Coronary artery (tissue), 2 donors: ENCODE measurements at regions not wholly inside any gene's neighbourhood (a gene's known extent, or its start where the extent isn't known, plus 50 kb on each side); places are given as distances from the start of the nearest gene placed in this dataset.

ENCODE experiments used
- DNase-seq: peaks from one replicate; pipeline ENCODE4 v3.0.0-alpha.2; 2017; ENCODE audit warnings: low spot score
- H3K27ac ChIP-seq, 2 donors: fragments of 200-600 bp; sonication (generic); one replicate each; pipeline ENCODE4 v1.5.1; 2016 to 2019
- H3K4me3 ChIP-seq: fragments of 200-600 bp; sonication (generic); 2 replicates; pipeline ENCODE4 v1.5.1; 2016; ENCODE audit warnings: mild to moderate bottlenecking, moderate library complexity
- CTCF ChIP-seq: fragments of 200-600 bp; sonication (generic); IDR thresholded peaks from one replicate; pipeline ENCODE4 v1.5.1; 2019; ENCODE audit warnings: antibody characterized with exemption

GRCh38 chr4:18686338-18687037, 664.9 kb upstream of the LCORL start:
- DNase-seq, result no peak
- no peak overlapping the region for H3K27ac ChIP-seq

GRCh38 chr4:18684932-18685331, 663.4 kb upstream of the LCORL start:
- H3K27ac ChIP-seq, result no peak overlapping the region
- no peak overlapping the region for H3K4me3 ChIP-seq
- TF ChIP-seq CTCF, result no peak
- DNase-seq, result no peak

More at GRCh38 chr4:18686338-18687037, 664.9 kb upstream of the LCORL start:
- TF ChIP-seq CTCF, result no peak
- H3K4me3 ChIP-seq, result no peak overlapping the region

GRCh38 chr4:18676526-18676915, 655.0 kb upstream of the LCORL start:
- no peak for DNase-seq
- TF ChIP-seq CTCF, result no peak
- no peak overlapping the region for H3K4me3 ChIP-seq

GRCh38 chr4:18675586-18676525, 654.3 kb upstream of the LCORL start:
- Histone ChIP-seq H3K27ac (no peak overlapping the region), H3K4me3 (no peak overlapping the region)
- no peak for TF ChIP-seq CTCF
- no peak for DNase-seq

More at GRCh38 chr4:18676526-18676915, 655.0 kb upstream of the LCORL start:
- H3K27ac ChIP-seq, result no peak overlapping the region

GRCh38 chr4:18670034-18670433, 648.5 kb upstream of the LCORL start:
- Histone ChIP-seq H3K4me3 (no peak overlapping the region), H3K27ac (no peak overlapping the region)
- TF ChIP-seq CTCF, result no peak
- no peak for DNase-seq

- no peak for TF ChIP-seq CTCF
- DNase-seq, result no peak
- H3K4me3 ChIP-seq, result no peak overlapping the region
- no peak overlapping the region for H3K27ac ChIP-seq
Observed at GRCh38 chr4:18669390-18669789, 647.8 kb upstream of the LCORL start.
